WI38 (cell line): ENCODE measurements at regions not wholly inside any gene's neighbourhood (a gene's known extent, or its start where the extent isn't known, plus 50 kb on each side); places are given as distances from the start of the nearest gene placed in this dataset.

Experiments
- H3K4me3 ChIP-seq: 2 replicates; pipeline ENCODE4 v1.5.1; 2011; ENCODE audit warnings: low read depth, mild to moderate bottlenecking, control low read depth, low read length
- CTCF ChIP-seq: IDR thresholded peaks from 2 replicates; pipeline ENCODE4 v1.5.1; 2012; ENCODE audit warnings: low read depth, mild to moderate bottlenecking, control low read depth, low read length

- no peak for TF ChIP-seq CTCF
- no peak overlapping the region for H3K4me3 ChIP-seq
Observed at GRCh38 chr5:35302544-35302943, 72.3 kb upstream of the PRLR start.

GRCh38 chr5:35297755-35298154 lies 67.5 kb upstream of the PRLR start:
- TF ChIP-seq CTCF, result no peak
- H3K4me3 ChIP-seq, result no peak overlapping the region

GRCh38 chr5:35294976-35295375 lies 64.7 kb upstream of the PRLR start:
- TF ChIP-seq CTCF, result no peak

GRCh38 chr5:35294017-35294416 lies 63.7 kb upstream of the PRLR start:
- no peak overlapping the region for H3K4me3 ChIP-seq
- no peak for TF ChIP-seq CTCF

More at GRCh38 chr5:35294976-35295375, 64.7 kb upstream of the PRLR start:
- H3K4me3 ChIP-seq, result no peak overlapping the region

GRCh38 chr5:35285435-35285834 lies 55.1 kb upstream of the PRLR start:
- no peak overlapping the region for H3K4me3 ChIP-seq
- TF ChIP-seq CTCF, result no peak

GRCh38 chr5:35285011-35285410 lies 54.7 kb upstream of the PRLR start:
- no peak for TF ChIP-seq CTCF
- no peak overlapping the region for H3K4me3 ChIP-seq

GRCh38 chr5:35284364-35284763 lies 54.1 kb upstream of the PRLR start:
- TF ChIP-seq CTCF, result no peak
- H3K4me3 ChIP-seq, result no peak overlapping the region
